Naive B cell (primary cell): ENCODE measurements at regions not wholly inside any gene's neighbourhood (a gene's known extent, or its start where the extent isn't known, plus 50 kb on each side); places are given as distances from the start of the nearest gene placed in this dataset.

Experiments
- ATAC-seq, 2 donors: fragments of 150-1000 bp; cut with Tn5 transposase; 2 replicates each; pipeline ENCODE4 v1.10.0; 2021; ENCODE audit warnings: low read depth in 2 of 2, mild to moderate bottlenecking in 2 of 2, moderate library complexity in 2 of 2
- DNase-seq: peaks from one replicate; pipeline ENCODE4 v3.0.0; 2022
- H3K27ac Mint-ChIP-seq, 6 donors: one replicate each; pipeline ENCODE4 v1.8.0; 2020 to 2022; ENCODE audit warnings: mild to moderate bottlenecking in 6 of 6, mixed read lengths in 6 of 6, moderate library complexity in 5 of 6, inconsistent platforms in 2 of 6
- H3K27me3 Mint-ChIP-seq, 3 donors: one replicate each; pipeline ENCODE4 v1.8.0; 2021 to 2022; ENCODE audit warnings: mixed read lengths in 3 of 3, mild to moderate bottlenecking in 1 of 3
- H3K36me3 Mint-ChIP-seq, 2 donors: one replicate each; pipeline ENCODE4 v1.8.0; 2020 to 2022; ENCODE audit warnings: mixed read lengths in 2 of 2, inconsistent platforms in 1 of 2, mild to moderate bottlenecking in 1 of 2
- H3K4me1 Mint-ChIP-seq, 3 donors: one replicate each; pipeline ENCODE4 v1.8.0; 2020 to 2022; ENCODE audit warnings: mixed read lengths in 3 of 3, inconsistent platforms in 1 of 3, mild to moderate bottlenecking in 1 of 3, moderate library complexity in 1 of 3
- H3K4me3 Mint-ChIP-seq, 8 donors: one replicate each; pipeline ENCODE4 v1.8.0; 2020 to 2022; ENCODE audit warnings: mild to moderate bottlenecking in 8 of 8, mixed read lengths in 8 of 8, moderate library complexity in 8 of 8, inconsistent platforms in 2 of 8
- H3K9me3 Mint-ChIP-seq, 7 donors: one replicate each; pipeline ENCODE4 v1.8.0; 2020 to 2022; ENCODE audit warnings: mixed read lengths in 7 of 7, mild to moderate bottlenecking in 5 of 7, inconsistent platforms in 2 of 7, moderate library complexity in 1 of 7

DNA sequence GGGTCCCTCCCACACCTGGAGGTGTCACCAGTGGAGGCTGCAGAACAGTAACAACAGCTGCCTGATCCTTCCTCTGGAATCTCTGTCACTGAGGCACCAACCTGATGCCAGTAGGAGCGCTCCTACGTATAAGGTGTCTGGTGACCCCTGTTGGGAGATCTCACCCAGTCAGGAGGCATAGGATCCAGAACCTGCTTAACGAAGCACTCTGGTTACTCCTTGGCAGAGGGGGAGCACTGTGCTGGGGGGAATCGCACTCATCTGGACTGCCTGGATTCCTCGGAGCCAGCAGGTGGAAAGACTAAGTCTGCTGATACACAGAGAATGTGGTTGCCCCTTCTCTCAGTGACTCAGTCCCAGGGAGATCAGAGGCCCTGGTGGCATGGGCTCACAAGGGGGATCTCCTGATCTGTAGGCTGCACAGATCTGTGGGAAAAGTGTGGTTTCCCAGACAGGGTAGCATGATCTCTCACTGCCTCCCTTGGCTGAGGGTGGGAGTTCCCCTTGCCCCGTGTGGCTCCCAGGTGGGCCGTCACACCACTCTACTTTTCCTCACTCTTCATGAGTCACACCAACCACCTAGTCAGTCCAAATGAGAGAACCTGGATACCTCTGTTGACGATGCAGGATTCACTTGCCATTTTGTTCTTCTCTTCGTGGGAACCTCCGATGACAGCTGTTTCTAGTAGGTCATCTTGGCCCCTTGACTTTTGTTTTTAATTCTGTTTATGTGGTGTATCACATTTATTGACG is 305.9 kb downstream of the IDS start:
- peaks cover 0 to 6% (median 0%) of the 10 kb centered on the region in 3 donors for H3K27me3 Mint-ChIP-seq
- peaks cover 2 to 14% (median 11%) of the 10 kb centered on the region in 7 donors for H3K9me3 Mint-ChIP-seq
- no peak for ATAC-seq
- H3K36me3 Mint-ChIP-seq = peaks cover 0 to 7% of the 10 kb centered on the region in 2 donors
- no peak overlapping the region for H3K27ac Mint-ChIP-seq
- no peak overlapping the region for H3K4me3 Mint-ChIP-seq
- H3K4me1 Mint-ChIP-seq = no peaks in the 10 kb centered on the region
- no peak for DNase-seq

DNA sequence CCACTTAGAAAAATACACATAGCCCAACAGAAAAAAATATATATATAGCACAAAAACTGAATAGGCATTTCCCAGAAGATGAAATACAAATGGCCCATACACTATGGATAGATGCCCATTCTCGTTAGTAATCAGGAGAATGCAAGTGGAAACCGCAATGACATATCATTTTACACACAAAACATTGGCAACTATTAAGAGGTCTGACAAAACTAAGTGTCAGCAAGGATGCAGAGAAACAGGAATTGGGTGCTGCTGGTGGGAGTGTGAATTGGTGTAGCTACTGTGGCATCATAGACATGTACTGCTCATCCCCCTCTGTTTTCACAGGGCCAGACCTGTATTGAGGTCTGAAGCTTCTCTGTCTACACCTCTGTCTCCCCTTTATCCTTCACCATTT is 320.0 kb downstream of the IDS start:
- Mint-ChIP-seq H3K36me3 (no peaks in the 10 kb centered on the region), H3K4me3 (no peak overlapping the region)

DNA sequence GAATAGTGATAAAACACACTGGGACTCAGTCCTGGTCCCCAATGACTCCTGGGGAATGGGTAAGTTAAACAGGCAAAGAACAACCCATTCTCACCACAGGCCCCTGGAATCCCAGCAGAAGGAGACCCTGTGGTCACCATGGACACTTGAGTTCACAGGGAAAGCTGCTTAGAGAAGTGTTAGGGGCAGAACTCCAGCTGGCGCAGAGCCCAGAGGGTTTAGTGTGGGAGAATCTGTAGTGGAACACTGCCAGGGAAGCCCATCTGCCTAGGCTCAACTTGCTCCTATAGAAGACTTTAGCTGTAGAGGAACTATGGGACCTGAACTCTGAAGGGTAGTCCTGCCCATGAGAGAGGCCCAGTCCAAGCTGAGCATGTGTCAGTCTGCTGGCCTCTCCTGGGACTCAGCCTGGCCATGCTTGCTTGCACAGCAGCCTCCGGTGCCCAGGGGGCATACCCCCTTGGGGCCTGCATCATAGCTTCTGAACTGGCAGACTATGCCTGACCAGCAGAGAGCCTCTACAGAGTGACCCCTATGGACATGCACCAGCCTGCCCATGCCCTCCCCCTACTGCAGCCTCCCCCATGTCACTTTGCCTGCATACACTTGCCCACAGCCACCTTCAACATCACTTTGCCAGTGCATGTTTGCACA is 343.5 kb downstream of the IDS start:
- H3K9me3 Mint-ChIP-seq = peaks cover 0 to 6% (median 0%) of the 10 kb centered on the region in 7 donors
- ATAC-seq = no peak
- H3K4me1 Mint-ChIP-seq = peaks cover 3 to 21% (median 6%) of the 10 kb centered on the region in 3 donors
- H3K27me3 Mint-ChIP-seq = peaks cover 0 to 5% (median 0%) of the 10 kb centered on the region in 3 donors
- no peak for DNase-seq
- no peaks in the 10 kb centered on the region for H3K36me3 Mint-ChIP-seq
- peak overlapping the region in 1 of 8 donors; percentile 18 for H3K4me3 Mint-ChIP-seq
- H3K27ac Mint-ChIP-seq = no peak overlapping the region

More for the DNA sequence above, 320.0 kb downstream of the IDS start:
- ATAC-seq (no peak), DNase-seq (no peak)
- Mint-ChIP-seq H3K27ac (no peak overlapping the region), H3K4me1 (no peaks in the 10 kb centered on the region), H3K9me3 (peaks cover 0 to 10% (median 0%) of the 10 kb centered on the region in 7 donors), H3K27me3 (no peaks in the 10 kb centered on the region)

DNA sequence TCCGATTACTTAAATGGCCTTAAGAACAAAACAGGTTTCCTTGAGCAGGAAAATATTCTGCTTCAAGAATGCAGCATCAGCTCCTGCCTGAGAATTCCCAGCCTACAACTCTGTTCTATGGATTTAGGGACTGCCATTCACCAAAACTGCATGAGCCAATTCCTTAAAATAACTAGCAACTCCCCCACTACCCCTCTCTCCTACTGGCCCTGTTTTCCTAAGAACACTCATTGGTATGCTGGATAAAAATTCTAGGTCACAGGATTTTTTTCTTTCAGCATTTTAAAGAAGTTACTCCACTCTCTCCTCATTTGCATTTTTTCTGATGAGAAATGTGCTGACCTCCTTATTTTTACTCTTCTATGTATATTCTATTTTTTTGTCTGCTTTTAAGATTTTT is 347.1 kb downstream of the IDS start:
- no peak for DNase-seq
- Mint-ChIP-seq H3K36me3 (no peaks in the 10 kb centered on the region), H3K27me3 (peaks cover 0 to 5% (median 0%) of the 10 kb centered on the region in 3 donors), H3K4me1 (peaks cover 0 to 10% (median 0%) of the 10 kb centered on the region in 3 donors), H3K27ac (no peak overlapping the region), H3K9me3 (peaks cover 0 to 4% (median 0%) of the 10 kb centered on the region in 7 donors), H3K4me3 (no peak overlapping the region)
- ATAC-seq = no peak

DNA sequence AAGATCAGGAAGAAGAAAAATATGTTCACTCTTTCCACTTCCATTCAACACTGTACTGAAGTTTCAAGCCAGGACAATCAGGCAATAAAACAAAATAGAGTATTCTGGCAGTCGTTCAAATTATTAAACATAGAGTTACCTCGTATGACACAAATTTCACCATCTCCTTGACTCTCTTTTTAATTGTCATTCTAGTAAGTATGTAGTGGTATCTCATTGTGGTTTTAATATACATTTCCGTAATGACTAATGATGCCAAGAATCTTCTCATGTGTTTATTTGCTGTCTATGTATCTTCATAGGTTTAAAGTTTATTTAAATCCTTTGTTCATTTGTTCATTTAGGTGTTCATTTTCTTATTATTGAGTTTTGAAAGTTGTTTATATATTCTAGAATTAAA is 352.2 kb downstream of the IDS start:
- Mint-ChIP-seq H3K36me3 (no peaks in the 10 kb centered on the region), H3K4me1 (no peaks in the 10 kb centered on the region), H3K9me3 (peaks cover 0 to 7% (median 0%) of the 10 kb centered on the region in 7 donors), H3K27me3 (no peaks in the 10 kb centered on the region), H3K27ac (no peak overlapping the region), H3K4me3 (no peak overlapping the region)
- DNase-seq = no peak
- no peak for ATAC-seq

DNA sequence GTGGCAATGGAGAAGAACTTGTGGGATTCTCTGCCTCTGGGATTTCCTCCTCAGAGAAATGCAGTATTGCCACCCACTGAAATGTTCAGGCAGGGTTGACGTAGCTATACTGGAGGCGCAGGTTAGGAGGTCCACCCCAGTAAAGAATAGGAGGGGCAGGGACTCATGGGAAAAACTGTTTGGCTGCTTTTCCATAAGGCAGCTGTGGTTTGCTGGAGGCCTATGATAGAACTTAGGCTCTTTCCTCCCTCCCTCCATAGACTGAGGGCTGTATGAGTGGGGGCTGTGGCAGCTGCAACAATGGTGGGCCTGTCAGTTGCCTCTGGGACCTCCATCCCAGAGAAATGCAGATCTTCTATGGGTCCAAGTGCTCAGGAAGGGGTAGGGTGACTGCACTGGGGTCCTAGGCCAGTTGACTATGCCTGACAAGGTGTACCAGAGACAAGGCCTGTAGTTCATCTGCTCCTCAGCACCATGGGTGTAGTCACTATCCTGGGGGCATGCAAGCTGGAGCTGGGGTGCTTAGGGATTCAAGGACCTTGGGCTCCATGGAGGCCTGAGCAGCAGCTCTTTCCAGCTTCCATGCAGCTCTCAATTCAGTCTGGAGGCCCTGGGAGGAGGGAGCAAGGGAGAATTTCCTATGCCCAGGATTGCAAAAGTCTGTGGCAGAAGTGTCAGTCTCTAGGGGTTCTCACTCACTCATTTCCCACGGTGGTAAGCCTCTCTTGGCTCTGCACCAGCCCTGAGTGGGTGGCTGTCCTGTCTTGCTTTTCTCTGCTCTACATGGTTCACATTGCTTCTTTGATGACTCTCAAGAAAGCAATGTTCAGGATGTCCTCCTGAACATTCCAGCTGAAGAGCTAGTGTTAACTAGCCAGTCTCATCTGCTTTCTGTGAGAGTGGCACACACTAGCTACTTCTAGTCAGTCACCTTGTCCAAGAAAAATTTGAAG is 353.0 kb downstream of the IDS start:
- peaks cover 0 to 7% (median 0%) of the 10 kb centered on the region in 7 donors for H3K9me3 Mint-ChIP-seq
- H3K36me3 Mint-ChIP-seq = no peaks in the 10 kb centered on the region
- no peak overlapping the region for H3K27ac Mint-ChIP-seq
- H3K4me3 Mint-ChIP-seq = no peak overlapping the region
- DNase-seq = no peak
- no peak for ATAC-seq
- H3K27me3 Mint-ChIP-seq = no peaks in the 10 kb centered on the region
- no peaks in the 10 kb centered on the region for H3K4me1 Mint-ChIP-seq

DNA sequence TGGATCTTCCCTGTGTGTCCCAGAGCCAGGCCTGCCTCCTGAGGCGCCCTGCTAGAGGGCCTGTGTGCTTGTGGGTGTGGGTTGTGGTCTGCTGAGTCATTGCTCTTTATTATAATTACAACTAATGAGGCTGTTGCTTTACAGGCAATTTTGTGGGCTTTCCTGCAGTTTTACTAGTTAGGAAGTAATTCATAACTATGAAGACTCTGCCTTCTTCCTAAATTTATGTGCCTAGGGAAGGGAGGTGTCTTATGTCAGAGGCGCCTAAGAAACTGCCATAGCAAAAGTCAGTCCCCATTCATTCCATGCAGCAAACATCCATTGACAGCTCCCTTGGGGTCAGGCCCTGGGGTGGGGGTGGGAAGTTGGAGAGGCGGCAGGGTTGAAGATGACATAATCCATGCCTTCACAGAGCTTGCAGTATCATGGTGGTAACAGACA is 359.2 kb downstream of the IDS start:
- no peak for DNase-seq
- H3K27me3 Mint-ChIP-seq = peaks cover 0 to 5% (median 0%) of the 10 kb centered on the region in 3 donors
- no peak overlapping the region for H3K27ac Mint-ChIP-seq
- H3K4me3 Mint-ChIP-seq = no peak overlapping the region
- no peaks in the 10 kb centered on the region for H3K4me1 Mint-ChIP-seq
- no peak for ATAC-seq
- no peaks in the 10 kb centered on the region for H3K36me3 Mint-ChIP-seq
- H3K9me3 Mint-ChIP-seq = peaks cover 0 to 7% (median 0%) of the 10 kb centered on the region in 7 donors

DNA sequence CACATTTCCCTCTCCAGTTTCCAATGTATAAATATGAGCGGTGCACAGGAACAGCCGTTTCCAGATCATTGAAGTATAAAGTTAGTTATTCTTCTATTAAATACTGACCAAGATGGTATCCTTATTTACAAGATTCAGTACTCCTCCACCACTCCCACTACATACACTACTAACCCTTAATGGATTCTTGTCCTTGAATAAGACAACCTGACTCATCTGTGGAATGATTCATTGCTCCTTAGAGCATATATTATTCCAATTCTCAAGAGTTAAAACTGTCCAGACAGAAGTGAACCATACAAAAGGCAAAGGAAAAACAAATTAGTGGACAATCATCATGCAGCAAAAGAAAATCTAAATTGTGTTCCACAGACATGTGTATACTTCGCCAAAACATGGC is 373.3 kb downstream of the IDS start:
- no peak for DNase-seq
- Mint-ChIP-seq H3K9me3 (peaks cover 0 to 4% (median 0%) of the 10 kb centered on the region in 7 donors), H3K4me1 (no peaks in the 10 kb centered on the region), H3K36me3 (no peaks in the 10 kb centered on the region), H3K27me3 (no peaks in the 10 kb centered on the region), H3K27ac (no peak overlapping the region), H3K4me3 (no peak overlapping the region)
- no peak for ATAC-seq

DNA sequence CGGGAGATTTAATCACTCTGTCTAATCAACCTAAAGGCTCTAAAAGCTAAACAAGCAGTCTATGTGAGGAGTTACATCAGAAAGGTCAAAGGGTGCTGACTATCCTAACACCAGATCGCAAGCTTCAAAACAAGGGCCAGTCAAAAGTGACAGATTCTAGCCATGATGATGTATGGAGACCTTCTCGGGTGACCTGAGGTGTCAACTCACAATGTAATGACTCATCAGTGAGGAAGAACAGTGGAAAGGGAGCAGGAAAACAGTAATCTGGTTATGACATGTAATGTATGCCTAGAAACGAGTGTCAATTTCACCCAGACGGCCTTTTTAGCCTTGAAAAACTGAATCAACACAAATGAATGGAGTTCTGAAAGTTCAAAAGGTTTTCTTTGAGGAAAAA is 375.3 kb downstream of the IDS start:
- no peaks in the 10 kb centered on the region for H3K36me3 Mint-ChIP-seq
- H3K27ac Mint-ChIP-seq = no peak overlapping the region
- ATAC-seq (no peak), DNase-seq (no peak)
- H3K9me3 Mint-ChIP-seq = peaks cover 0 to 4% (median 0%) of the 10 kb centered on the region in 7 donors
- H3K4me3 Mint-ChIP-seq = no peak overlapping the region
- no peaks in the 10 kb centered on the region for H3K4me1 Mint-ChIP-seq
- no peaks in the 10 kb centered on the region for H3K27me3 Mint-ChIP-seq

DNA sequence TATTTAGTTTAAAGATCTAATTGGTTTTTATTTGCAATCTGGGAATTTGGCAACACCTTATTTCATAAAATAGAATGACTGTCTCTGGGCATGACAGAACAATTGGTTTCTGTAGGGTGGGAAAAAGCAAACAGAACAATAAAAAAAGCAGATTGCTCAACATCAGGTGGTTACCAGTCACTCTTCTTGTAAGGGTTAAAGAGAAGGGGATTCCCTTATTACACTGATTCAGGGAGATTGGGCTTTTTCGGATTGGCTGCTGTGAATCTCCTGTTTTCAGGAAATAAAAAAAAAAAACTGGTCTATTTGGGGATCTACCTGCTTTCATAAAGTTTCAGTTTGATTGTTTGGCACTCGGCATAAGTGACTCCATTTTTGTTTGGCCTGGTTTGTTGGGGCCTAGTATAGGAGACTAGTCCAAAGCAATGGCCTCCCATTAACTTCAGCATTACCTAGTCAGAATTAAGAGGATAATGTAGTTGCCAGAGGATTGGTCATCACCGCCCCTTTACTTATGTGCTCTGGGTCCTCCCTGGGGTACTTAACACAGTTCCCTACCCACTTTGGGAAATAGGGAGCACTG is 380.5 kb downstream of the IDS start:
- no peak overlapping the region for H3K27ac Mint-ChIP-seq
- no peaks in the 10 kb centered on the region for H3K4me1 Mint-ChIP-seq
- H3K9me3 Mint-ChIP-seq = peaks cover 0 to 4% (median 1%) of the 10 kb centered on the region in 7 donors
- DNase-seq (no peak), ATAC-seq (no peak)
- H3K27me3 Mint-ChIP-seq = no peaks in the 10 kb centered on the region
- H3K36me3 Mint-ChIP-seq = no peaks in the 10 kb centered on the region
- no peak overlapping the region for H3K4me3 Mint-ChIP-seq

DNA sequence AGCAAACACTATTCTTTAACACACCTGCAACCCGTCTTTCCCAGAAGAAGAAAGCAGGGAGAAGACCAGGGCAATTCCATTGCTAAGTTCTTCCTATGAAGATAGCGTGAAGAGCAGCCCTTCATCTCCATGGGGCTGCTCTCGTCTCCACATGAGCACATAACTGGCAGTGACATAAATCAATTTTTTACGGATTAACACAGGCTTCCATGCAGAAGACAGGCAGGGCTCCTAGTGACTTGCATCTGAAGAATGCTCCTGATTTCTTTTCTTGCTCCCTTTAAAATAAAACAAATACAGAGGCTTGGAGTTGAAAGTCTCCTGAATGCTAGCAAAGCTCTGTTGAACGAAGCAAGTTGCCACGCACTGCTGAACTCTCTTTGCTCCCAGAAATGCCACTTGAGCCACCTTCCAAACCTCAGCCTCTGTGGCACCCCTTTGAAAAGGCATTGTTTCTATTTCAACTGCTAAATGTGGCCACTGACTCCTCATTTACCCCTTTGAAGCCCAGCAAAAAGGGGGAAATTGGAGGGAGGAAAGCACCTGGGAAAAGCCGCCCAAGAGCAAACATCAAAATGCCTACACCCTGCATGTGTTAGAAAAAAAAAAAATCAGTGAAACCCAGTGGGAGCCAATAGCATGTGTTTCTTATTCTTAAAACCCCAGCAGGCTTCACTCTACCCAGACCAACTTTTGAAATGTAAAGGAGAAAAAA is 383.7 kb downstream of the IDS start:
- DNase-seq = no peak
- peak overlapping the region in 1 of 8 donors; percentile 1 for H3K4me3 Mint-ChIP-seq
- H3K4me1 Mint-ChIP-seq = no peaks in the 10 kb centered on the region
- H3K9me3 Mint-ChIP-seq = peaks cover 0 to 1% (median 0%) of the 10 kb centered on the region in 7 donors
- ATAC-seq = no peak
- H3K27ac Mint-ChIP-seq = no peak overlapping the region
- no peaks in the 10 kb centered on the region for H3K27me3 Mint-ChIP-seq
- no peaks in the 10 kb centered on the region for H3K36me3 Mint-ChIP-seq

DNA sequence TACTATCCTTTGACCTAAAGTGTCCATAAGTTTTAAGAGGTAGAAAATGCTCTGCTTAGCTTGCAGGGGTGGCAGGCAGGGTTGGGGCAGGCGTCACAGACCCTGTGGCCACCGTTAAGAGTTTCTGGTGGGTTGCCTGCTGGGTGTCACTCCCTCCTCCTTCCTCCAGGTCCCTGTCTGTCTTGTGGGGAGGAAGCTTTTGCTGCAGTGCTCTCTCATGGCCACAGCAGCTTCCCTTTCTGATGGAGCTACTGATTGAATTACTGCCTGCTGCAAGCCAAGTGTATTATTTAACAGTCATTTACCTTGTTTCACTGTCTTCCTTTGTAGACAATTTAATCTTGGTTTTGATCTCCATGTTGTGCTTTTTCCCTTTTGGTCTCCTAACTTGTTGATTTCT is 384.6 kb downstream of the IDS start:
- no peaks in the 10 kb centered on the region for H3K36me3 Mint-ChIP-seq
- H3K27me3 Mint-ChIP-seq = no peaks in the 10 kb centered on the region

More for the DNA sequence above, 384.6 kb downstream of the IDS start:
- Mint-ChIP-seq H3K4me1 (no peaks in the 10 kb centered on the region), H3K4me3 (no peak overlapping the region), H3K27ac (no peak overlapping the region), H3K9me3 (peaks cover 0 to 1% (median 0%) of the 10 kb centered on the region in 7 donors)
- no peak for DNase-seq
- no peak for ATAC-seq
